Osteocyte (in vitro differentiated cells): ENCODE measurements at regions not wholly inside any gene's neighbourhood (a gene's known extent, or its start where the extent isn't known, plus 50 kb on each side); places are given as distances from the start of the nearest gene placed in this dataset.
"Not testable (repeated sequence)": the region's sequence is repeated elsewhere in the genome, so short reads cannot be mapped to it uniquely, and the experiment has no call there.

Experiments
- DNase-seq: peaks from one replicate; pipeline ENCODE4 v3.0.0; 2021; ENCODE audit warnings: mixed read lengths; ENCODE audit not compliant: unreplicated experiment; ENCODE audit errors: extremely low spot score
- H3K27ac Mint-ChIP-seq: one replicate; pipeline ENCODE4 v1.8.0; 2021; ENCODE audit warnings: mild to moderate bottlenecking, mixed read lengths; ENCODE audit not compliant: unreplicated experiment
- H3K27me3 Mint-ChIP-seq: one replicate; pipeline ENCODE4 v1.8.0; 2021; ENCODE audit warnings: mixed read lengths; ENCODE audit not compliant: unreplicated experiment
- H3K36me3 Mint-ChIP-seq: one replicate; pipeline ENCODE4 v1.8.0; 2021; ENCODE audit warnings: mixed read lengths; ENCODE audit not compliant: unreplicated experiment
- H3K4me1 Mint-ChIP-seq: one replicate; pipeline ENCODE4 v1.8.0; 2021; ENCODE audit warnings: mixed read lengths; ENCODE audit not compliant: unreplicated experiment
- H3K4me3 Mint-ChIP-seq: one replicate; pipeline ENCODE4 v1.8.0; 2021; ENCODE audit warnings: mild to moderate bottlenecking, moderate library complexity, mixed read lengths; ENCODE audit not compliant: unreplicated experiment
- H3K9me3 Mint-ChIP-seq: one replicate; pipeline ENCODE4 v1.8.0; 2021; ENCODE audit warnings: mixed read lengths; ENCODE audit not compliant: unreplicated experiment
- CTCF ChIP-seq: fragments of 200-600 bp; sonication (generic); IDR thresholded peaks from 2 replicates; pipeline ENCODE4 v1.5.0; 2021; ENCODE audit warnings: antibody characterized with exemption, mild to moderate bottlenecking, moderate library complexity

GRCh38 chr4:106546370-106546769 lies 177.8 kb upstream of the GIMD1 start:
- Mint-ChIP-seq H3K36me3 (no peaks in the 10 kb centered on the region), H3K27ac (no peak overlapping the region), H3K4me3 (no peak overlapping the region), H3K27me3 (no peaks in the 10 kb centered on the region), H3K4me1 (peaks cover 14% of the 10 kb centered on the region), H3K9me3 (peaks cover 1% of the 10 kb centered on the region)
- DNase-seq: no peak
- no peak for TF ChIP-seq CTCF

DNA sequence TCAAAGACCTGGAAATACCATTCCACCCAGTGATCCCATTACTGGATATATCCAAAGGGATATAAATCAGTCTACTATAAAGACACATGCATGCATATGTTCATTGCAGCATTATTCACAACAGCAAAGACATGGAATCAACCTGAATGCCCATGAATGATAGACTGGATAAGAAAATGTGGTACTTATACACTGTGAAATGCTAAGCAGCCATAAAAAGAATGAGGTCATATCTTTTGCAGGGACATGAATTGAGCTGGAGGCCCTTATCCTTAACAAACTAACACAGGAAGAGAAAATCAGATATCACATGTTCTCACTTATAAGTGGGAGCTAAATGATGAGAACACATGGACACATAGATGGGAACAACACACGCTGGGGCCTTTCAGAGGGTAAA lies 174.0 kb upstream of the GIMD1 start:
- H3K27me3 Mint-ChIP-seq, H3K36me3 Mint-ChIP-seq, H3K9me3 Mint-ChIP-seq, H3K27ac Mint-ChIP-seq, DNase-seq, H3K4me3 Mint-ChIP-seq: not testable (repeated sequence)
- peaks cover 22% of the 10 kb centered on the region for H3K4me1 Mint-ChIP-seq

DNA sequence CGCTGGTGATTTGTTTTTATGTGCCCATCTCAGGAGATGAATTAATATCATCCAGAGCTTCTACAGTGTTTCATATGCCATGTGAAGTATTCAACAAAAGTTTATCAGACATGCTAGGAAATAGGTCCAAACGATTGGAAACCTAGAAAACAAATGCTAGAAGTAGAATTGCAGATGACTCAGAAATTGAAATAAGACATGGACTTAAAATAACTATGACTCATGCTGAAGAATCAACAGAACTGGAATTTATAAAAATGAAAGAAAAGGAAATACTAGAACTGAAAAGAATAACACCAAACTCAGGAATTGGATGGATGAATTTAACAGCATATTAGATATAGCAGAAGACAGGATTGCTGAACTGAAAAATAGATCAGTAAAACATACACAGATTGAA lies 172.7 kb upstream of the GIMD1 start:
- Mint-ChIP-seq H3K9me3 (peaks cover 5% of the 10 kb centered on the region), H3K4me3 (peak overlapping the region; percentile 12)

GRCh38 chr4:106530821-106531220 lies 162.2 kb upstream of the GIMD1 start:
- H3K4me1 Mint-ChIP-seq: peaks cover 1% of the 10 kb centered on the region
- H3K27ac Mint-ChIP-seq: no peak overlapping the region
- H3K36me3 Mint-ChIP-seq: peaks cover 2% of the 10 kb centered on the region
- no peak for TF ChIP-seq CTCF
- H3K4me3 Mint-ChIP-seq: no peak overlapping the region
- no peak for DNase-seq
- no peaks in the 10 kb centered on the region for H3K9me3 Mint-ChIP-seq
- H3K27me3 Mint-ChIP-seq: peaks cover 2% of the 10 kb centered on the region

More for the DNA sequence above, 172.7 kb upstream of the GIMD1 start:
- peaks cover 22% of the 10 kb centered on the region for H3K4me1 Mint-ChIP-seq
- TF ChIP-seq CTCF: no peak
- H3K27ac Mint-ChIP-seq: peak overlapping the region; percentile 64
- DNase-seq: no peak
- H3K36me3 Mint-ChIP-seq: no peaks in the 10 kb centered on the region
- no peaks in the 10 kb centered on the region for H3K27me3 Mint-ChIP-seq

- Mint-ChIP-seq H3K27ac (no peak overlapping the region), H3K4me1 (peaks cover 1% of the 10 kb centered on the region), H3K9me3 (no peaks in the 10 kb centered on the region), H3K36me3 (peaks cover 2% of the 10 kb centered on the region), H3K4me3 (no peak overlapping the region), H3K27me3 (peaks cover 2% of the 10 kb centered on the region)
- DNase-seq: no peak
- TF ChIP-seq CTCF: no peak
Observed at GRCh38 chr4:106530024-106530361, 161.4 kb upstream of the GIMD1 start.

GRCh38 chr4:106529348-106530023 lies 160.9 kb upstream of the GIMD1 start:
- H3K36me3 Mint-ChIP-seq: peaks cover 2% of the 10 kb centered on the region
- H3K4me1 Mint-ChIP-seq: peaks cover 1% of the 10 kb centered on the region
- H3K4me3 Mint-ChIP-seq: no peak overlapping the region
- H3K27ac Mint-ChIP-seq: no peak overlapping the region
- H3K27me3 Mint-ChIP-seq: peaks cover 2% of the 10 kb centered on the region
- TF ChIP-seq CTCF: no peak
- DNase-seq: no peak
- no peaks in the 10 kb centered on the region for H3K9me3 Mint-ChIP-seq
